Esophagus squamous epithelium (tissue), 5 donors: ENCODE measurements at regions not wholly inside any gene's neighbourhood (a gene's known extent, or its start where the extent isn't known, plus 50 kb on each side); places are given as distances from the start of the nearest gene placed in this dataset.
A peak's percentile ranks its signal among the peaks of the same experiment; 100 is the strongest.

Experiments used
- DNase-seq: peaks from one replicate; lab custom pipeline; 2025; lab: John Stamatoyannopoulos, UW
- H3K27ac ChIP-seq, 4 donors: fragments of 200-600 bp; sonication (generic); one replicate each; pipeline ENCODE4 v1.5.1; 2016 to 2019; ENCODE audit warnings: mild to moderate bottlenecking in 1 of 4
- H3K27me3 ChIP-seq, 4 donors: fragments of 200-600 bp; sonication (generic); 1 replicate in 3 of 4; 2 replicates in 1 of 4; pipeline versions ENCODE4 v1.5.1 to v1.6.0; 2017 to 2021; ENCODE audit warnings: antibody characterized with exemption in 1 of 4
- H3K36me3 ChIP-seq, 3 donors: fragments of 200-600 bp; sonication (generic); one replicate each; pipeline ENCODE4 v1.5.1; 2016 to 2019
- H3K4me1 ChIP-seq, 3 donors: fragments of 200-600 bp; sonication (generic); one replicate each; pipeline ENCODE4 v1.5.1; 2017 to 2019
- H3K4me3 ChIP-seq, 4 donors: fragments of 200-600 bp; sonication (generic); 1 replicate in 3 of 4; 2 replicates in 1 of 4; pipeline ENCODE4 v1.5.1; 2016 to 2019; ENCODE audit warnings: mild to moderate bottlenecking in 2 of 4, moderate library complexity in 1 of 4
- H3K9me3 ChIP-seq, 3 donors: fragments of 200-600 bp; sonication (generic); one replicate each; pipeline ENCODE4 v1.5.1; 2016 to 2019
- POLR2A ChIP-seq, 4 donors: fragments of 450-650 bp; IDR thresholded peaks; one replicate each; pipeline ENCODE4 v1.6.1; 2017; ENCODE audit warnings: antibody characterized with exemption in 4 of 4, mild to moderate bottlenecking in 4 of 4, moderate library complexity in 3 of 4
- WGBS, 2 donors: methylation state at CpG; one replicate each; pipeline ENCODE4 v1.1.5; 2018; 5-methylcytosine and 5-hydroxymethylcytosine counted together
- intact Hi-C: fragments of 100-400 bp; cut with DNase I; formaldehyde crosslinking; loops from one replicate; pipeline ENCODE4 v1.15.0; 2022
- TF ChIP-seq, protein P1 (sequence below), 6 experiments: fragments of 450-650 bp in 4 of 6; fragments of 200-600 bp in 2 of 6; sonication (generic) in 2 of 6; IDR thresholded peaks; one replicate each; pipeline ENCODE4 v1.5.1; 2016 to 2019; ENCODE audit warnings: antibody characterized with exemption in 6 of 6, mild to moderate bottlenecking in 4 of 6, moderate library complexity in 4 of 6
- donor health status: DM: yes; HTN: yes; CAD: no.

- Histone ChIP-seq H3K4me3 (no peak overlapping the region), H3K36me3 (no peaks in the 10 kb centered on the region), H3K9me3 (no peaks in the 10 kb centered on the region), H3K27ac (no peak overlapping the region), H3K4me1 (peaks cover 0 to 21% (median 4%) of the 10 kb centered on the region in 3 donors), H3K27me3 (no peaks in the 10 kb centered on the region)
- DNase-seq: no peak
- intact Hi-C loops: no loop called here
- WGBS, 2 donors: 62 to 77% methylated on average over 3 of the region's 3 CpGs
- TF ChIP-seq, protein P1, sequence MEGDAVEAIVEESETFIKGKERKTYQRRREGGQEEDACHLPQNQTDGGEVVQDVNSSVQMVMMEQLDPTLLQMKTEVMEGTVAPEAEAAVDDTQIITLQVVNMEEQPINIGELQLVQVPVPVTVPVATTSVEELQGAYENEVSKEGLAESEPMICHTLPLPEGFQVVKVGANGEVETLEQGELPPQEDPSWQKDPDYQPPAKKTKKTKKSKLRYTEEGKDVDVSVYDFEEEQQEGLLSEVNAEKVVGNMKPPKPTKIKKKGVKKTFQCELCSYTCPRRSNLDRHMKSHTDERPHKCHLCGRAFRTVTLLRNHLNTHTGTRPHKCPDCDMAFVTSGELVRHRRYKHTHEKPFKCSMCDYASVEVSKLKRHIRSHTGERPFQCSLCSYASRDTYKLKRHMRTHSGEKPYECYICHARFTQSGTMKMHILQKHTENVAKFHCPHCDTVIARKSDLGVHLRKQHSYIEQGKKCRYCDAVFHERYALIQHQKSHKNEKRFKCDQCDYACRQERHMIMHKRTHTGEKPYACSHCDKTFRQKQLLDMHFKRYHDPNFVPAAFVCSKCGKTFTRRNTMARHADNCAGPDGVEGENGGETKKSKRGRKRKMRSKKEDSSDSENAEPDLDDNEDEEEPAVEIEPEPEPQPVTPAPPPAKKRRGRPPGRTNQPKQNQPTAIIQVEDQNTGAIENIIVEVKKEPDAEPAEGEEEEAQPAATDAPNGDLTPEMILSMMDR (IDR thresholded peaks at IDR 0.05): no peak
Observed at GRCh38 chr16:9031107-9031506, 60.3 kb upstream of the HAPSTR1 start.

DNA sequence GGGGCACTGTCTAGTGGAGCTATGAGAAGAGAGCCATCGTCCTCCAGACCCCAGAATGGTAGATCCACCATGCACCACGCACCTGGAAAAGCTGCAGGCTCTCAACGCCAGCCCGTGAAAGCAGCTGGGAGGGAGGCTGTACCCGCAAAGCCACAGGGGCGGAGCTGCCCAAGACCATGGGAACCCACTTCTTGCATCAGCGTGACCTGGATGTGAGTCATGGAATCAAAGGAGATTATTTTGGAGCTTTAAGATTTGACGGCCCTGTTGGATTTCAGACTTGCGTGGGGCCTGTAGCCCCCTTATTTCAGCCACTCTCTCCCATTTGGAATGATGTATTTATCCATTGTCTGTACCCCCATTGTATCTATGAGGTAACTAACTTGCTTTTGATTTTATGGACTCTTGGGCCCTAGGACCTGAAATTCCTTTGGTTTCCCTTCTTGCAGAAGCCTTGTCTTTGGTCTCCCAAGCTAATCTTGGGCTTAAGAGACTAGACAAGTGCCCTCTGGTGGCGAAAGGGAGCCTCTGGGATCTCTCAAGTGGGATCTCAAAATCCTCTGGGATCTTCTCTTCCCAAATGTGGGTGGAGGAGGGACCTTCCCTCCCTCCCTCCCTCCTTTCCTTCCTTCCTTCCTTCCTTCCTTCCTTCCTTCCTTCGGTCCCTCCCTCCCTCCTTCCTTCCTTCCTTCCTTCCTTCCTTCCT lies 58.2 kb upstream of the HAPSTR1 start:
- Histone ChIP-seq H3K4me1 (peaks cover 0 to 5% (median 4%) of the 10 kb centered on the region in 3 donors), H3K27me3 (no peaks in the 10 kb centered on the region), H3K4me3 (no peak overlapping the region), H3K9me3 (no peaks in the 10 kb centered on the region), H3K36me3 (no peaks in the 10 kb centered on the region), H3K27ac (no peak overlapping the region)
- intact Hi-C loops: no loop called here
- WGBS, 2 donors: 41 to 73% methylated on average over 9 to 10 of the region's 11 CpGs
- no peak for DNase-seq
- TF ChIP-seq, protein P1 (IDR thresholded peaks at IDR 0.05): peak in 5 of 6 experiments; percentile 30 to 54 (median 41)
- no peak for TF ChIP-seq POLR2A (IDR thresholded peaks at IDR 0.05)

GRCh38 chr16:9034056-9034455 lies 57.4 kb upstream of the HAPSTR1 start:
- DNase-seq: no peak
- Histone ChIP-seq H3K9me3 (no peaks in the 10 kb centered on the region), H3K27me3 (no peaks in the 10 kb centered on the region), H3K27ac (no peak overlapping the region), H3K4me1 (peaks cover 0 to 5% (median 4%) of the 10 kb centered on the region in 3 donors), H3K4me3 (no peak overlapping the region), H3K36me3 (no peaks in the 10 kb centered on the region)
- no peak for TF ChIP-seq POLR2A (IDR thresholded peaks at IDR 0.05)
- TF ChIP-seq, protein P1 (IDR thresholded peaks at IDR 0.05): no peak
- intact Hi-C loops: no loop called here
- WGBS, 2 donors: 76 to 87% methylated on average over 8 of the region's 8 CpGs

- H3K4me3 ChIP-seq: no peak overlapping the region
- TF ChIP-seq, protein P1 (IDR thresholded peaks at IDR 0.05): no peak
- TF ChIP-seq POLR2A (IDR thresholded peaks at IDR 0.05): no peak
- H3K4me1 ChIP-seq: peaks cover 0 to 5% (median 4%) of the 10 kb centered on the region in 3 donors
- no peaks in the 10 kb centered on the region for H3K9me3 ChIP-seq
- no peak overlapping the region for H3K27ac ChIP-seq
- H3K36me3 ChIP-seq: no peaks in the 10 kb centered on the region
- 64 to 85% methylated on average over 5 of the region's 5 CpGs for WGBS, 2 donors
- no peak for DNase-seq
- intact Hi-C loops: no loop called here
- no peaks in the 10 kb centered on the region for H3K27me3 ChIP-seq
Observed at GRCh38 chr16:9035996-9036395, 55.4 kb upstream of the HAPSTR1 start.

- Histone ChIP-seq H3K36me3 (no peaks in the 10 kb centered on the region), H3K4me3 (no peak overlapping the region), H3K9me3 (no peaks in the 10 kb centered on the region), H3K27ac (no peak overlapping the region), H3K27me3 (no peaks in the 10 kb centered on the region), H3K4me1 (no peaks in the 10 kb centered on the region)
- DNase-seq: no peak
- intact Hi-C loops: no loop called here
- TF ChIP-seq POLR2A (IDR thresholded peaks at IDR 0.05): no peak
- TF ChIP-seq, protein P1 (IDR thresholded peaks at IDR 0.05): no peak
- WGBS, 2 donors: 48 to 61% methylated on average over 3 to 4 of the region's 4 CpGs
Observed at GRCh38 chr16:9039210-9039609, 52.2 kb upstream of the HAPSTR1 start.
